Right cardiac atrium (tissue), 5 donors: ENCODE measurements at regions not wholly inside any gene's neighbourhood (a gene's known extent, or its start where the extent isn't known, plus 50 kb on each side); places are given as distances from the start of the nearest gene placed in this dataset.

Experiments used
- ATAC-seq, 2 donors: fragments of 200-7000 bp; cut with Tn5 transposase; one replicate each; pipeline versions ENCODE4 v1.8.0 to v1.9.1; 2020; ENCODE audit warnings: moderate library complexity in 2 of 2, mild to moderate bottlenecking in 1 of 2
- DNase-seq, 3 donors: peaks; one replicate each; pipeline ENCODE4 v3.0.0-alpha.2; 2020
- H3K27ac ChIP-seq: one replicate; pipeline ENCODE4 v1.5.1; 2013; ENCODE audit warnings: mild to moderate bottlenecking, low read length, control low read depth, moderate library complexity
- H3K27me3 ChIP-seq: one replicate; pipeline ENCODE4 v1.6.1; 2013; ENCODE audit not compliant: control insufficient read depth, insufficient read depth
- H3K4me1 ChIP-seq: one replicate; pipeline ENCODE4 v1.6.1; 2013; ENCODE audit warnings: low read length; ENCODE audit not compliant: control insufficient read depth, insufficient read depth
- H3K4me3 ChIP-seq: one replicate; pipeline ENCODE4 v1.5.1; 2013; ENCODE audit warnings: low read length, control low read depth
- H3K9me3 ChIP-seq: one replicate; pipeline ENCODE4 v1.6.1; 2013; ENCODE audit warnings: low read length; ENCODE audit not compliant: control insufficient read depth
- WGBS: extraction: QIAGEN DNeasy Blood & Tissue Kit; methylation state at CpG from one replicate; pipeline ENCODE4 v1.1.7; 2013; 5-methylcytosine and 5-hydroxymethylcytosine counted together
- intact Hi-C, 4 donors: fragments of 100-400 bp; cut with DNase I; formaldehyde crosslinking; loops; one replicate each; pipeline versions ENCODE4 v1.11.0 to v1.14.0; 2022 to 2023
- donor health status: healthy with polysubstance abuse.
- donor health status: DM: no; HTN: yes; CAD: no.
- donor health status: DM: no; HTN: no; CAD: no.
- donor health status: DM: no; HTN: yes; CAD: no; lungs with severe emphysema.
- donor health status: DM: yes; HTN: yes; CAD: no.

- ATAC-seq = no peak
- intact Hi-C loops = no loop called here
- 85% methylated on average over 3 of the region's 3 CpGs for WGBS
- no peak for DNase-seq
- Histone ChIP-seq H3K27ac (no peak overlapping the region), H3K4me1 (no peaks in the 10 kb centered on the region), H3K27me3 (no peaks in the 10 kb centered on the region), H3K9me3 (no peaks in the 10 kb centered on the region), H3K4me3 (no peak overlapping the region)
Measured at GRCh38 chr1:239240736-239241135, 145.6 kb upstream of the CHRM3 start.

GRCh38 chr1:239239529-239239928 is 146.8 kb upstream of the CHRM3 start:
- Histone ChIP-seq H3K9me3 (no peaks in the 10 kb centered on the region), H3K4me1 (no peaks in the 10 kb centered on the region), H3K27ac (no peak overlapping the region), H3K4me3 (no peak overlapping the region), H3K27me3 (no peaks in the 10 kb centered on the region)
- intact Hi-C loops = no loop called here
- ATAC-seq = no peak
- DNase-seq = no peak

- intact Hi-C loops = no loop called here
- Histone ChIP-seq H3K4me3 (no peak overlapping the region), H3K27ac (no peak overlapping the region), H3K9me3 (no peaks in the 10 kb centered on the region), H3K27me3 (no peaks in the 10 kb centered on the region), H3K4me1 (no peaks in the 10 kb centered on the region)
- ATAC-seq (no peak), DNase-seq (no peak)
- WGBS = 81% methylated on average over 9 of the region's 9 CpGs
Measured at GRCh38 chr1:239237912-239238311, 148.5 kb upstream of the CHRM3 start.

GRCh38 chr1:239233626-239234025 is 152.7 kb upstream of the CHRM3 start:
- WGBS = 51% methylated on average over 2 of the region's 2 CpGs
- H3K27ac ChIP-seq = no peak overlapping the region
- H3K9me3 ChIP-seq = no peaks in the 10 kb centered on the region
- intact Hi-C loops = no loop called here
- ATAC-seq = no peak
- H3K4me3 ChIP-seq = no peak overlapping the region
- H3K27me3 ChIP-seq = no peaks in the 10 kb centered on the region
- no peaks in the 10 kb centered on the region for H3K4me1 ChIP-seq
- DNase-seq = no peak

GRCh38 chr1:239232921-239233320 is 153.4 kb upstream of the CHRM3 start:
- DNase-seq (no peak), ATAC-seq (no peak)
- intact Hi-C loops = no loop called here
- Histone ChIP-seq H3K9me3 (no peaks in the 10 kb centered on the region), H3K4me1 (no peaks in the 10 kb centered on the region), H3K4me3 (no peak overlapping the region), H3K27me3 (no peaks in the 10 kb centered on the region), H3K27ac (no peak overlapping the region)
- WGBS = 81% methylated on average over 2 of the region's 2 CpGs

- H3K27ac ChIP-seq = no peak overlapping the region
- intact Hi-C loops = no loop called here
- H3K9me3 ChIP-seq = peaks cover 3% of the 10 kb centered on the region
- DNase-seq (no peak), ATAC-seq (no peak)
- no peak overlapping the region for H3K4me3 ChIP-seq
- no peaks in the 10 kb centered on the region for H3K27me3 ChIP-seq
- H3K4me1 ChIP-seq = no peaks in the 10 kb centered on the region
Measured at GRCh38 chr1:239228451-239228850, 157.9 kb upstream of the CHRM3 start.

- no peaks in the 10 kb centered on the region for H3K4me1 ChIP-seq
- ATAC-seq (no peak), DNase-seq (no peak)
- H3K9me3 ChIP-seq = peaks cover 3% of the 10 kb centered on the region
- whole genome bisulfite sequencing = 66% methylated on average over 2 of the region's 2 CpGs
- intact Hi-C loops = no loop called here
- no peaks in the 10 kb centered on the region for H3K27me3 ChIP-seq
- no peak overlapping the region for H3K27ac ChIP-seq
- no peak overlapping the region for H3K4me3 ChIP-seq
Measured at GRCh38 chr1:239225396-239225795, 161.0 kb upstream of the CHRM3 start.

GRCh38 chr1:239224100-239224499 is 162.3 kb upstream of the CHRM3 start:
- Histone ChIP-seq H3K27me3 (no peaks in the 10 kb centered on the region), H3K9me3 (peaks cover 3% of the 10 kb centered on the region), H3K27ac (no peak overlapping the region), H3K4me1 (no peaks in the 10 kb centered on the region), H3K4me3 (no peak overlapping the region)
- ATAC-seq (no peak), DNase-seq (no peak)
- intact Hi-C loops = no loop called here
- WGBS = 87% methylated on average over 2 of the region's 2 CpGs

- WGBS = 89% methylated on average over 1 of the region's 1 CpG
- Histone ChIP-seq H3K27me3 (no peaks in the 10 kb centered on the region), H3K4me1 (no peaks in the 10 kb centered on the region), H3K9me3 (peaks cover 3% of the 10 kb centered on the region), H3K4me3 (no peak overlapping the region), H3K27ac (no peak overlapping the region)
- DNase-seq (no peak), ATAC-seq (no peak)
- intact Hi-C loops = no loop called here
Measured at GRCh38 chr1:239222999-239223398, 163.4 kb upstream of the CHRM3 start.

GRCh38 chr1:239221656-239222055 is 164.7 kb upstream of the CHRM3 start:
- Histone ChIP-seq H3K27ac (no peak overlapping the region), H3K4me1 (no peaks in the 10 kb centered on the region), H3K27me3 (no peaks in the 10 kb centered on the region), H3K9me3 (peaks cover 3% of the 10 kb centered on the region), H3K4me3 (no peak overlapping the region)
- DNase-seq (no peak), ATAC-seq (no peak)
- WGBS = 86% methylated on average over 2 of the region's 2 CpGs
- intact Hi-C loops = no loop called here

GRCh38 chr1:239219679-239220078 is 166.7 kb upstream of the CHRM3 start:
- 77% methylated on average over 2 of the region's 2 CpGs for WGBS
- ATAC-seq = no peak
- intact Hi-C loops = no loop called here

GRCh38 chr1:239218301-239218700 is 168.1 kb upstream of the CHRM3 start:
- intact Hi-C loops = no loop called here
- Histone ChIP-seq H3K27ac (no peak overlapping the region), H3K27me3 (no peaks in the 10 kb centered on the region), H3K4me1 (no peaks in the 10 kb centered on the region), H3K4me3 (no peak overlapping the region), H3K9me3 (no peaks in the 10 kb centered on the region)
- no peak for DNase-seq
- WGBS = 97% methylated on average over 1 of the region's 1 CpG
- ATAC-seq = no peak

More at GRCh38 chr1:239219679-239220078, 166.7 kb upstream of the CHRM3 start:
- no peaks in the 10 kb centered on the region for H3K27me3 ChIP-seq
- H3K9me3 ChIP-seq = no peaks in the 10 kb centered on the region
- no peak for DNase-seq
- H3K4me1 ChIP-seq = no peaks in the 10 kb centered on the region
- H3K27ac ChIP-seq = no peak overlapping the region
- no peak overlapping the region for H3K4me3 ChIP-seq
